ENCODE measurements at regions not wholly inside any gene's neighbourhood (a gene's known extent, or its start where the extent isn't known, plus 50 kb on each side); places are given as distances from the start of the nearest gene placed in this dataset.

DNA sequence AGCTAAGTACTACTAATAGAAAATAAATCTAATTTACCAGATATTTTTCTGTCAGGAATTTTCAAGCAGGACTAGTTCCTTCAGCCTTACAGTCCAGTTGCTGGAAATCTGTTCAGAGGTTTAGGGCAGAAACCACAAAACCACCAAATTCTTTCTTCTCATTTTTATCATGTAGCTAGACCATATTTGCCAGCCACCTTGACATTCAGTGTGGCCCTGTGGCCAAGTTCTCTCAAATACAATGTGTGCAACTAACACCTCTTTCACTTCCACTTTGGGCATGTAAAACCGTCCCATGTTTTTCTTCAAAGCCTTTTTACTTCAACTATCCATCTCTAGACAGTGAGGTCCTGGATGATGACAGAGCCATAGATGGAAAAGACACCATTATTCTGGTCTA, 1133.2 kb upstream of the CDH18 start (continued):
- TF ChIP-seq, protein P1, sequence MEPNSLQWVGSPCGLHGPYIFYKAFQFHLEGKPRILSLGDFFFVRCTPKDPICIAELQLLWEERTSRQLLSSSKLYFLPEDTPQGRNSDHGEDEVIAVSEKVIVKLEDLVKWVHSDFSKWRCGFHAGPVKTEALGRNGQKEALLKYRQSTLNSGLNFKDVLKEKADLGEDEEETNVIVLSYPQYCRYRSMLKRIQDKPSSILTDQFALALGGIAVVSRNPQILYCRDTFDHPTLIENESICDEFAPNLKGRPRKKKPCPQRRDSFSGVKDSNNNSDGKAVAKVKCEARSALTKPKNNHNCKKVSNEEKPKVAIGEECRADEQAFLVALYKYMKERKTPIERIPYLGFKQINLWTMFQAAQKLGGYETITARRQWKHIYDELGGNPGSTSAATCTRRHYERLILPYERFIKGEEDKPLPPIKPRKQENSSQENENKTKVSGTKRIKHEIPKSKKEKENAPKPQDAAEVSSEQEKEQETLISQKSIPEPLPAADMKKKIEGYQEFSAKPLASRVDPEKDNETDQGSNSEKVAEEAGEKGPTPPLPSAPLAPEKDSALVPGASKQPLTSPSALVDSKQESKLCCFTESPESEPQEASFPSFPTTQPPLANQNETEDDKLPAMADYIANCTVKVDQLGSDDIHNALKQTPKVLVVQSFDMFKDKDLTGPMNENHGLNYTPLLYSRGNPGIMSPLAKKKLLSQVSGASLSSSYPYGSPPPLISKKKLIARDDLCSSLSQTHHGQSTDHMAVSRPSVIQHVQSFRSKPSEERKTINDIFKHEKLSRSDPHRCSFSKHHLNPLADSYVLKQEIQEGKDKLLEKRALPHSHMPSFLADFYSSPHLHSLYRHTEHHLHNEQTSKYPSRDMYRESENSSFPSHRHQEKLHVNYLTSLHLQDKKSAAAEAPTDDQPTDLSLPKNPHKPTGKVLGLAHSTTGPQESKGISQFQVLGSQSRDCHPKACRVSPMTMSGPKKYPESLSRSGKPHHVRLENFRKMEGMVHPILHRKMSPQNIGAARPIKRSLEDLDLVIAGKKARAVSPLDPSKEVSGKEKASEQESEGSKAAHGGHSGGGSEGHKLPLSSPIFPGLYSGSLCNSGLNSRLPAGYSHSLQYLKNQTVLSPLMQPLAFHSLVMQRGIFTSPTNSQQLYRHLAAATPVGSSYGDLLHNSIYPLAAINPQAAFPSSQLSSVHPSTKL (CRISPR knock-in tag; IDR thresholded peaks at IDR 0.05), result no peak

DNA sequence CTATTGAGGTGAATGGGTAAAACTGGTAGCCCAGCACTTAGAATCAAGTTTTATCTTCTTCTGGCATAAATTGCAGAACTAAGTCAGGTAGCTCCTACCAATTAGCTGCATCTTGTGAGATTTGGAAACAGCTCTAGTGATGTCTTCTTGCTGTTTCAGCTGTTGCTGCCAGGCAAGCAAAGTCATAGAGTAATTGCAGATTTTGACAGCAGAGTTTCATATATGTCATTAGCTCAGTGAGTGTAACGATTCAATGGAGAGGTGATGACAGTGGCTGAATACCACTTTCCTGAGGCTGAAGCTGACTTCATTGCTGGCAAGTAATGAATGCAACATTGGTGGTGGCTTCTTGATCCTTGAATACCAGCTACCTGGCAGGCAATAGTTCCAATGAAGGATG, 1109.7 kb upstream of the CDH18 start:
- ChIA-PET POLR2A (no interaction called here), CTCF (ENCODE audit: low intra/inter-chr PET ratio, low total read pairs) (no interaction called here)
- H2AFZ ChIP-seq (ENCODE audit: low read length), result no peak overlapping the region
- no peaks in the 10 kb centered on the region for H4K20me1 ChIP-seq (ENCODE audit: insufficient read depth, low read length)
- in situ Hi-C loops (cut with HindIII; ENCODE audit: extremely low pct_ligation_motif_present, low pct_unique_long_range_greater_than_20kb) (no loop called here), intact Hi-C loops (cut with micrococcal nuclease; ENCODE audit: unreplicated experiment) (no loop called here)
- FAIRE-seq (no peak), ATAC-seq (no peak), DNase-seq (ENCODE audit: low spot score) (no peak)
- H3K36me3 ChIP-seq (replicated peaks in 1 of 2; ENCODE audit: control insufficient read depth in 1 of 2, insufficient read depth in 2 of 2, low read length in 2 of 2), result no peaks in the 10 kb centered on the region
- WGBS (ENCODE audit: low lambda C conversion rate), result no CpG with 5 or more reads among the region's 1 CpG
- H3K4me2 ChIP-seq (ENCODE audit: low read depth, low read length), result no peak overlapping the region
- no TSS peak for BruUV-seq (replicated peaks)
- no peaks in the 10 kb centered on the region for H3K79me2 ChIP-seq (ENCODE audit: insufficient read depth, low read length)
- no peak overlapping the region for H3K4me3 ChIP-seq (replicated peaks in 1 of 3; ENCODE audit: insufficient read depth in 1 of 3, low read depth in 2 of 3, low read length in 3 of 3)
- H3K27me3 ChIP-seq (ENCODE audit: control insufficient read depth in 1 of 2, insufficient read depth in 2 of 2, low read length in 2 of 2), result no peaks in the 10 kb centered on the region
- H3K9me3 ChIP-seq (ENCODE audit: low read length), result peaks cover 19% of the 10 kb centered on the region
- H3K27ac ChIP-seq (ENCODE audit: extremely low read length, insufficient read depth, low read length), result no peak overlapping the region
- no peak overlapping the region for H3K9ac ChIP-seq (ENCODE audit: insufficient read depth, low read depth, low read length)
- no peaks in the 10 kb centered on the region for H3K4me1 ChIP-seq (ENCODE audit: insufficient read depth, low read length)
- no peak for TF ChIP-seq ZBTB42 (CRISPR knock-in tag; IDR thresholded peaks at IDR 0.05)
- TF ChIP-seq RNF2 (conservative IDR thresholded peaks at IDR 0.05; ENCODE audit: low read depth), result no peak
- no peak for TF ChIP-seq ZNF432 (CRISPR knock-in tag; IDR thresholded peaks at IDR 0.05; ENCODE audit: borderline replicate concordance)
- TF ChIP-seq ZNF879 (CRISPR knock-in tag; IDR thresholded peaks at IDR 0.05), result no peak
- TF ChIP-seq TCF7 (IDR thresholded peaks at IDR 0.05; ENCODE audit: low read depth), result no peak
- TF ChIP-seq, protein P2, sequence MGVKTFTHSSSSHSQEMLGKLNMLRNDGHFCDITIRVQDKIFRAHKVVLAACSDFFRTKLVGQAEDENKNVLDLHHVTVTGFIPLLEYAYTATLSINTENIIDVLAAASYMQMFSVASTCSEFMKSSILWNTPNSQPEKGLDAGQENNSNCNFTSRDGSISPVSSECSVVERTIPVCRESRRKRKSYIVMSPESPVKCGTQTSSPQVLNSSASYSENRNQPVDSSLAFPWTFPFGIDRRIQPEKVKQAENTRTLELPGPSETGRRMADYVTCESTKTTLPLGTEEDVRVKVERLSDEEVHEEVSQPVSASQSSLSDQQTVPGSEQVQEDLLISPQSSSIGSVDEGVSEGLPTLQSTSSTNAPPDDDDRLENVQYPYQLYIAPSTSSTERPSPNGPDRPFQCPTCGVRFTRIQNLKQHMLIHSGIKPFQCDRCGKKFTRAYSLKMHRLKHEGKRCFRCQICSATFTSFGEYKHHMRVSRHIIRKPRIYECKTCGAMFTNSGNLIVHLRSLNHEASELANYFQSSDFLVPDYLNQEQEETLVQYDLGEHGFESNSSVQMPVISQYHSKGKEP (CRISPR knock-in tag; IDR thresholded peaks at IDR 0.05), result no peak
- TF ChIP-seq, protein P3, sequence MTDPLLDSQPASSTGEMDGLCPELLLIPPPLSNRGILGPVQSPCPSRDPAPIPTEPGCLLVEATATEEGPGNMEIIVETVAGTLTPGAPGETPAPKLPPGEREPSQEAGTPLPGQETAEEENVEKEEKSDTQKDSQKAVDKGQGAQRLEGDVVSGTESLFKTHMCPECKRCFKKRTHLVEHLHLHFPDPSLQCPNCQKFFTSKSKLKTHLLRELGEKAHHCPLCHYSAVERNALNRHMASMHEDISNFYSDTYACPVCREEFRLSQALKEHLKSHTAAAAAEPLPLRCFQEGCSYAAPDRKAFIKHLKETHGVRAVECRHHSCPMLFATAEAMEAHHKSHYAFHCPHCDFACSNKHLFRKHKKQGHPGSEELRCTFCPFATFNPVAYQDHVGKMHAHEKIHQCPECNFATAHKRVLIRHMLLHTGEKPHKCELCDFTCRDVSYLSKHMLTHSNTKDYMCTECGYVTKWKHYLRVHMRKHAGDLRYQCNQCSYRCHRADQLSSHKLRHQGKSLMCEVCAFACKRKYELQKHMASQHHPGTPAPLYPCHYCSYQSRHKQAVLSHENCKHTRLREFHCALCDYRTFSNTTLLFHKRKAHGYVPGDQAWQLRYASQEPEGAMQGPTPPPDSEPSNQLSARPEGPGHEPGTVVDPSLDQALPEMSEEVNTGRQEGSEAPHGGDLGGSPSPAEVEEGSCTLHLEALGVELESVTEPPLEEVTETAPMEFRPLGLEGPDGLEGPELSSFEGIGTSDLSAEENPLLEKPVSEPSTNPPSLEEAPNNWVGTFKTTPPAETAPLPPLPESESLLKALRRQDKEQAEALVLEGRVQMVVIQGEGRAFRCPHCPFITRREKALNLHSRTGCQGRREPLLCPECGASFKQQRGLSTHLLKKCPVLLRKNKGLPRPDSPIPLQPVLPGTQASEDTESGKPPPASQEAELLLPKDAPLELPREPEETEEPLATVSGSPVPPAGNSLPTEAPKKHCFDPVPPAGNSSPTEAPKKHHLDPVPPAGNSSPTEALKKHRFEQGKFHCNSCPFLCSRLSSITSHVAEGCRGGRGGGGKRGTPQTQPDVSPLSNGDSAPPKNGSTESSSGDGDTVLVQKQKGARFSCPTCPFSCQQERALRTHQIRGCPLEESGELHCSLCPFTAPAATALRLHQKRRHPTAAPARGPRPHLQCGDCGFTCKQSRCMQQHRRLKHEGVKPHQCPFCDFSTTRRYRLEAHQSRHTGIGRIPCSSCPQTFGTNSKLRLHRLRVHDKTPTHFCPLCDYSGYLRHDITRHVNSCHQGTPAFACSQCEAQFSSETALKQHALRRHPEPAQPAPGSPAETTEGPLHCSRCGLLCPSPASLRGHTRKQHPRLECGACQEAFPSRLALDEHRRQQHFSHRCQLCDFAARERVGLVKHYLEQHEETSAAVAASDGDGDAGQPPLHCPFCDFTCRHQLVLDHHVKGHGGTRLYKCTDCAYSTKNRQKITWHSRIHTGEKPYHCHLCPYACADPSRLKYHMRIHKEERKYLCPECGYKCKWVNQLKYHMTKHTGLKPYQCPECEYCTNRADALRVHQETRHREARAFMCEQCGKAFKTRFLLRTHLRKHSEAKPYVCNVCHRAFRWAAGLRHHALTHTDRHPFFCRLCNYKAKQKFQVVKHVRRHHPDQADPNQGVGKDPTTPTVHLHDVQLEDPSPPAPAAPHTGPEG (CRISPR knock-in tag; IDR thresholded peaks at IDR 0.05), result no peak
